Calu3 (cell line): ENCODE measurements at regions not wholly inside any gene's neighbourhood (a gene's known extent, or its start where the extent isn't known, plus 50 kb on each side); places are given as distances from the start of the nearest gene placed in this dataset.

Source experiments
- BruUV-seq: library from RNA; stranded (reverse); fragments of 400-500 nt; replicated peaks from 2 replicates; lab custom pipeline; 2021; lab: Mats Ljungman, UMichigan
- CTCF ChIA-PET: fragments of 300-600 bp; sonication (Branson Sonifier 250); formaldehyde crosslinking; loops from one replicate; lab custom pipeline; 2022; ENCODE audit warnings: antibody characterized with exemption; lab: Charles Lee
- DNase-seq: peaks from one replicate; pipeline ENCODE4 v3.0.0; 2022
- H3K27ac Mint-ChIP-seq: one replicate; pipeline ENCODE4 v1.8.0; 2022; ENCODE audit warnings: mixed read lengths; ENCODE audit not compliant: unreplicated experiment
- H3K27me3 Mint-ChIP-seq: one replicate; pipeline ENCODE4 v1.8.0; 2022; ENCODE audit warnings: mixed read lengths; ENCODE audit not compliant: unreplicated experiment
- H3K36me3 Mint-ChIP-seq: one replicate; pipeline ENCODE4 v1.8.0; 2022; ENCODE audit warnings: mild to moderate bottlenecking, moderate library complexity, mixed read lengths; ENCODE audit not compliant: insufficient read depth, unreplicated experiment
- H3K4me1 Mint-ChIP-seq: one replicate; pipeline ENCODE4 v1.8.0; 2022; ENCODE audit warnings: mild to moderate bottlenecking, low read depth, mixed read lengths; ENCODE audit not compliant: unreplicated experiment
- H3K4me3 Mint-ChIP-seq: one replicate; pipeline ENCODE4 v1.8.0; 2022; ENCODE audit warnings: mild to moderate bottlenecking, low read depth, moderate library complexity, mixed read lengths; ENCODE audit not compliant: unreplicated experiment
- H3K9me3 Mint-ChIP-seq: one replicate; pipeline ENCODE4 v1.8.0; 2022; ENCODE audit warnings: low read depth, mixed read lengths; ENCODE audit not compliant: unreplicated experiment
- CTCF ChIP-seq: fragments of 200-600 bp; IDR thresholded peaks from one replicate; pipeline ENCODE4 v1.8.0; 2022; ENCODE audit warnings: antibody characterized with exemption; ENCODE audit not compliant: unreplicated experiment
- intact Hi-C: fragments of 100-400 bp; cut with micrococcal nuclease; formaldehyde crosslinking; loops from one replicate; pipeline ENCODE4 v1.10.0; 2022; ENCODE audit not compliant: unreplicated experiment

- Mint-ChIP-seq H3K9me3 (no peaks in the 10 kb centered on the region), H3K27me3 (peaks cover 76% of the 10 kb centered on the region), H3K4me1 (no peaks in the 10 kb centered on the region), H3K27ac (no peak overlapping the region), H3K4me3 (no peak overlapping the region), H3K36me3 (no peaks in the 10 kb centered on the region)
- TF ChIP-seq CTCF, result no peak
- DNase-seq, result no peak
- intact Hi-C loops, result no loop called here
- no TSS peak for BruUV-seq
- CTCF ChIA-PET, result no interaction called here
These were observed 419.4 kb downstream of the MN1 start for GRCh38 chr22:27381960-27382742.

- Mint-ChIP-seq H3K4me1 (no peaks in the 10 kb centered on the region), H3K27ac (no peak overlapping the region), H3K9me3 (no peaks in the 10 kb centered on the region), H3K27me3 (peaks cover 82% of the 10 kb centered on the region), H3K4me3 (no peak overlapping the region), H3K36me3 (no peaks in the 10 kb centered on the region)
- DNase-seq, result no peak
- TF ChIP-seq CTCF, result no peak
- CTCF ChIA-PET, result no interaction called here
- no TSS peak for BruUV-seq
- intact Hi-C loops, result no loop called here
These were observed 418.6 kb downstream of the MN1 start for GRCh38 chr22:27382947-27383346.

- CTCF ChIA-PET, result no interaction called here
- TF ChIP-seq CTCF, result no peak
- H3K27me3 Mint-ChIP-seq, result peaks cover 82% of the 10 kb centered on the region
- no peak for DNase-seq
- no peak overlapping the region for H3K4me3 Mint-ChIP-seq
- BruUV-seq, result no TSS peak
- intact Hi-C loops, result no loop called here
- no peak overlapping the region for H3K27ac Mint-ChIP-seq
- H3K36me3 Mint-ChIP-seq, result no peaks in the 10 kb centered on the region
- no peaks in the 10 kb centered on the region for H3K9me3 Mint-ChIP-seq
- H3K4me1 Mint-ChIP-seq, result peaks cover 2% of the 10 kb centered on the region
These were observed 417.7 kb downstream of the MN1 start for GRCh38 chr22:27383896-27384295.

DNA sequence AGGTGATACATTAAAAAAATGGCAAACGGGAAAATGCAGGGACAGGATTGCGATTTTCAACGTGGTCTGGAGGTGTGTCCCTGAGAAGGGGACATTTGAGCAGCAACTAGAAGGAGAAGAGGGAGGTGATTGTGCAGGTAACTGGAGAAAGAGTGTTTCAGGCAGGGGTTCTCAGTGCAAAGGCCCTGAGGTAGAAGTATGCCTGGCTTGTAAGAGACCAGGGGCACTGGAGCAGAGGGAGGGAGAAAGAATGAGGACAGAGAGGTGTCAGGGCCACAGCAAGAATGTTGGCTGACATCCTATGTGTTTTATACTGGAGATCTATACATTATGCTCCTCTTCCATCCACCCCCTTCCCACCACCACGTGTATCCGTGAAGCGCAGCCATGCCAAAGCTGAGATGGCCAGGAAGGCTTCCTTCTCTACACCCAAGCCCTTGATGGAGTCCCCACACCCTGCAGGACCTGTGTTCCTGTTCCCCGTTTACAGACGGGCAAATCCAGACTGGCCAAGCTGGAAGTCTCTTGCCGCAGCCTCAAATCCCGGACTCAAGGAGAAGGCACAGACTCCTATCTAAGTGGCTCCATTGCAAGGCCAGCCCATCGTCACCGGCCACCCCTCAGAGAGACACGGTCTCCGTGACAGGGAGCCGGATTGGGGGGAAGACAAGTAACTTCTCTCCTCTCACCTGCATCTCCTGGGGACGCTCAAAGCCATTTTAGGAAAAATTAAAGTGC, 416.1 kb downstream of the MN1 start:
- intact Hi-C loops, result no loop called here
- peaks cover 86% of the 10 kb centered on the region for H3K27me3 Mint-ChIP-seq
- no peak overlapping the region for H3K4me3 Mint-ChIP-seq
- no peak for DNase-seq
- H3K9me3 Mint-ChIP-seq, result no peaks in the 10 kb centered on the region
- H3K4me1 Mint-ChIP-seq, result peaks cover 9% of the 10 kb centered on the region
- no TSS peak for BruUV-seq
- no peak overlapping the region for H3K27ac Mint-ChIP-seq
- CTCF ChIA-PET, result no interaction called here
- H3K36me3 Mint-ChIP-seq, result no peaks in the 10 kb centered on the region
- no peak for TF ChIP-seq CTCF
